CD14-positive monocyte (primary cell): ENCODE measurements at regions not wholly inside any gene's neighbourhood (a gene's known extent, or its start where the extent isn't known, plus 50 kb on each side); places are given as distances from the start of the nearest gene placed in this dataset.

Experiments
- DNase-seq, 3 donors: peaks; one replicate each; pipeline ENCODE4 v3.0.0-alpha.2; 2011 to 2022
- H2AFZ ChIP-seq: 2 replicates; pipeline ENCODE4 v1.6.0; 2012; ENCODE audit warnings: mild to moderate bottlenecking, low read depth, low read length, inconsistent platforms; ENCODE audit not compliant: insufficient read depth, poor library complexity, severe bottlenecking
- H3K27ac ChIP-seq, 2 donors: 1 replicate in 1 of 2; 2 replicates in 1 of 2; pipeline ENCODE4 v1.5.1; 2012 to 2013; ENCODE audit warnings: low read length in 2 of 2, control low read depth in 1 of 2, inconsistent platforms in 1 of 2, low read depth in 1 of 2, mild to moderate bottlenecking in 1 of 2
- H3K27me3 ChIP-seq, 2 donors: one replicate each; pipeline versions ENCODE4 v1.6.0 to v1.6.1; 2011 to 2013; ENCODE audit warnings: low read length in 2 of 2; ENCODE audit not compliant: control insufficient read depth in 2 of 2, insufficient read depth in 2 of 2
- H3K36me3 ChIP-seq, 2 donors: replicated peaks in 1 of 2; 1 replicate in 1 of 2; 2 replicates in 1 of 2; pipeline versions ENCODE4 v1.5.1 to v1.6.1; 2012 to 2013; ENCODE audit warnings: low read length in 2 of 2, control low read depth in 1 of 2, inconsistent platforms in 1 of 2, mild to moderate bottlenecking in 1 of 2; ENCODE audit not compliant: insufficient read depth in 2 of 2, control insufficient read depth in 1 of 2
- H3K4me1 ChIP-seq, 2 donors: 1 replicate in 1 of 2; 2 replicates in 1 of 2; pipeline versions ENCODE4 v1.5.1 to v1.6.1; 2012 to 2013; ENCODE audit warnings: low read length in 2 of 2, control low read depth in 1 of 2, inconsistent platforms in 1 of 2, mild to moderate bottlenecking in 1 of 2, moderate library complexity in 1 of 2; ENCODE audit not compliant: insufficient read depth in 2 of 2, control insufficient read depth in 1 of 2
- H3K4me2 ChIP-seq: replicated peaks from 2 replicates; pipeline ENCODE3; 2012; ENCODE audit warnings: low read length, moderate library complexity, mild to moderate bottlenecking; ENCODE audit not compliant: poor library complexity, severe bottlenecking; ENCODE audit errors: extremely low read depth
- H3K4me3 ChIP-seq, 3 experiments: fragments of 200-600 bp in 1 of 3; sonication (generic) in 1 of 3; replicated peaks in 1 of 3; 1 replicate in 2 of 3; 2 replicates in 1 of 3; pipeline ENCODE4 v1.5.1; 2011 to 2013; ENCODE audit warnings: low read length in 3 of 3, mild to moderate bottlenecking in 3 of 3, control low read depth in 2 of 3, low read depth in 2 of 3, inconsistent platforms in 1 of 3, moderate library complexity in 1 of 3
- H3K79me2 ChIP-seq: 2 replicates; pipeline ENCODE4 v1.6.0; 2012; ENCODE audit warnings: mild to moderate bottlenecking, control low read depth, inconsistent platforms, low read length, moderate library complexity; ENCODE audit not compliant: insufficient read depth
- H3K9ac ChIP-seq: 2 replicates; pipeline ENCODE4 v1.6.0; 2017; ENCODE audit warnings: low read length, mild to moderate bottlenecking; ENCODE audit not compliant: insufficient read depth, poor library complexity, severe bottlenecking
- H3K9me3 ChIP-seq, 2 donors: replicated peaks in 1 of 2; 1 replicate in 1 of 2; 2 replicates in 1 of 2; pipeline versions ENCODE4 v1.5.1 to v1.6.1; 2012 to 2013; ENCODE audit warnings: low read length in 2 of 2, control low read depth in 1 of 2; ENCODE audit not compliant: control insufficient read depth in 1 of 2, insufficient read depth in 1 of 2
- H4K20me1 ChIP-seq: 2 replicates; pipeline ENCODE4 v1.6.0; 2012; ENCODE audit warnings: mild to moderate bottlenecking, low read length, control low read depth, moderate library complexity; ENCODE audit not compliant: insufficient read depth
- H3K27ac Mint-ChIP-seq, 7 donors: one replicate each; pipeline ENCODE4 v1.8.0; 2020; ENCODE audit warnings: mild to moderate bottlenecking in 7 of 7, mixed read lengths in 7 of 7, moderate library complexity in 6 of 7, inconsistent platforms in 2 of 7
- H3K27me3 Mint-ChIP-seq, 3 donors: one replicate each; pipeline ENCODE4 v1.8.0; 2021 to 2022; ENCODE audit warnings: low read depth in 3 of 3, mild to moderate bottlenecking in 3 of 3, mixed read lengths in 3 of 3, moderate library complexity in 3 of 3, inconsistent platforms in 1 of 3
- H3K36me3 Mint-ChIP-seq, 2 donors: one replicate each; pipeline ENCODE4 v1.8.0; 2020; ENCODE audit warnings: mixed read lengths in 2 of 2, inconsistent platforms in 1 of 2, mild to moderate bottlenecking in 1 of 2
- H3K4me1 Mint-ChIP-seq: one replicate; pipeline ENCODE4 v1.8.0; 2020; ENCODE audit warnings: mild to moderate bottlenecking, mixed read lengths
- H3K4me3 Mint-ChIP-seq, 2 donors: one replicate each; pipeline ENCODE4 v1.8.0; 2020; ENCODE audit warnings: mild to moderate bottlenecking in 2 of 2, mixed read lengths in 2 of 2, moderate library complexity in 1 of 2
- H3K9me3 Mint-ChIP-seq, 7 donors: one replicate each; pipeline ENCODE4 v1.8.0; 2020 to 2022; ENCODE audit warnings: mixed read lengths in 7 of 7, mild to moderate bottlenecking in 6 of 7, moderate library complexity in 6 of 7, inconsistent platforms in 2 of 7
- WGBS: methylation state at CpG from one replicate; pipeline ENCODE4 v1.1.5; 2013; ENCODE audit warnings: missing lambda C conversion rate; ENCODE audit not compliant: insufficient coverage; 5-methylcytosine and 5-hydroxymethylcytosine counted together
- intact Hi-C, 2 donors: fragments of 100-400 bp; cut with micrococcal nuclease; formaldehyde crosslinking; loops; one replicate each; pipeline versions ENCODE4 v1.15.0 to v1.15.1; 2023
- TF ChIP-seq, protein P1 (sequence below): fragments of 200-600 bp; IDR thresholded peaks from one replicate; pipeline ENCODE4 v1.8.0; 2022; ENCODE audit warnings: antibody characterized with exemption, mild to moderate bottlenecking

DNA sequence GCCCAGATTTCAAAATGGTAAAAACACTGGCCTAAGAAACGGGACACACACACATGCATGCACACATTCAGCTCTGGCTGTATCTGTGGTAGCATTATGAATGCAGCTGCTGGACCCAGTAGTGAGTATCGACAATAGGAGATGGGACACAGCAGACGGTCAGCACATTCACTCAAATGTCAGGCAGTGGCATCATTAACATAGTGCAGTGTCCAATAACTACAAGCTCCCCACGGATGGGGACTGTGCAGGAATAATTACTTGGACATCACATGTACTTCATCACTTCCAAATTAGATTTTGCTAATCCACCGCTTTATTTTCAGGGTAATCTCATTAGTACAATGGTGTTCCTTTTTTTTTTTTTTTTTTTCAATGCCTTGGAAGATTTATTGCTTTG lies 109.5 kb downstream of the FANCF start:
- Histone ChIP-seq H3K4me3 (no peak overlapping the region), H3K4me1 (no peaks in the 10 kb centered on the region), H3K9me3 (no peaks in the 10 kb centered on the region), H3K4me2 (no peak overlapping the region), H3K27me3 (no peaks in the 10 kb centered on the region), H3K27ac (no peak overlapping the region), H2AFZ (no peak overlapping the region), H3K9ac (no peak overlapping the region), H4K20me1 (no peaks in the 10 kb centered on the region), H3K36me3 (no peaks in the 10 kb centered on the region), H3K79me2 (no peaks in the 10 kb centered on the region)
- Mint-ChIP-seq H3K4me1 (no peaks in the 10 kb centered on the region), H3K36me3 (no peaks in the 10 kb centered on the region), H3K4me3 (no peak overlapping the region), H3K9me3 (peaks cover 0 to 2% (median 0%) of the 10 kb centered on the region in 7 donors), H3K27ac (peak overlapping the region in 1 of 7 donors; percentile 3), H3K27me3 (no peaks in the 10 kb centered on the region)
- intact Hi-C loops: no loop called here
- TF ChIP-seq, protein P1, sequence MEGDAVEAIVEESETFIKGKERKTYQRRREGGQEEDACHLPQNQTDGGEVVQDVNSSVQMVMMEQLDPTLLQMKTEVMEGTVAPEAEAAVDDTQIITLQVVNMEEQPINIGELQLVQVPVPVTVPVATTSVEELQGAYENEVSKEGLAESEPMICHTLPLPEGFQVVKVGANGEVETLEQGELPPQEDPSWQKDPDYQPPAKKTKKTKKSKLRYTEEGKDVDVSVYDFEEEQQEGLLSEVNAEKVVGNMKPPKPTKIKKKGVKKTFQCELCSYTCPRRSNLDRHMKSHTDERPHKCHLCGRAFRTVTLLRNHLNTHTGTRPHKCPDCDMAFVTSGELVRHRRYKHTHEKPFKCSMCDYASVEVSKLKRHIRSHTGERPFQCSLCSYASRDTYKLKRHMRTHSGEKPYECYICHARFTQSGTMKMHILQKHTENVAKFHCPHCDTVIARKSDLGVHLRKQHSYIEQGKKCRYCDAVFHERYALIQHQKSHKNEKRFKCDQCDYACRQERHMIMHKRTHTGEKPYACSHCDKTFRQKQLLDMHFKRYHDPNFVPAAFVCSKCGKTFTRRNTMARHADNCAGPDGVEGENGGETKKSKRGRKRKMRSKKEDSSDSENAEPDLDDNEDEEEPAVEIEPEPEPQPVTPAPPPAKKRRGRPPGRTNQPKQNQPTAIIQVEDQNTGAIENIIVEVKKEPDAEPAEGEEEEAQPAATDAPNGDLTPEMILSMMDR: no peak
- whole genome bisulfite sequencing: 94% methylated on average over 2 of the region's 5 CpGs
- no peak for DNase-seq

DNA sequence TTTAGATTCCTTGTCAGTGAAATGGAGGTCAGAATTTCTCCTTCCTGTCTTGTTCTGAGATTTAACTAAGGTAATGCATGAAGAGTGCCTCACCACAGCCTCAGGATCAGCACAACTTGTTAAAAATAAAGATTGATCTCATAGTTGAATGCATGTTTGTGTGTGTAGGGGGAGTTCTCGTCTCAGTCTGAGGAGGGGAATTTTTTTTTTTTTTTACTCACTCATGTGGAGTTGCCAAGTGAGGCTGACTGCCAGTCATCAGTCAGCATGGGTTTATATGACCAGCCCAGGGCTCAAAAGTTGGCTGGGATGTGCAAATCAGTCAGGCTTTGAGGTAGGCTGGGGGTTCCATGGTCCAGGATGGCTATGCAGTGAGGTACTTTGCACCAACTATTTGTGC lies 113.2 kb downstream of the FANCF start:
- Histone ChIP-seq H3K27me3 (no peaks in the 10 kb centered on the region), H3K27ac (no peak overlapping the region), H3K4me2 (no peak overlapping the region), H4K20me1 (no peaks in the 10 kb centered on the region), H3K36me3 (no peaks in the 10 kb centered on the region), H3K9me3 (no peaks in the 10 kb centered on the region), H3K4me1 (no peaks in the 10 kb centered on the region), H3K79me2 (no peaks in the 10 kb centered on the region), H3K4me3 (no peak overlapping the region), H2AFZ (no peak overlapping the region), H3K9ac (no peak overlapping the region)
- DNase-seq: no peak
- no peaks in the 10 kb centered on the region for H3K4me1 Mint-ChIP-seq
- no peaks in the 10 kb centered on the region for H3K36me3 Mint-ChIP-seq
- no peak overlapping the region for H3K27ac Mint-ChIP-seq
- 60% methylated on average over 1 of the region's 1 CpG for WGBS
- H3K27me3 Mint-ChIP-seq: peaks cover 0 to 2% (median 0%) of the 10 kb centered on the region in 3 donors
- intact Hi-C loops: no loop called here
- H3K4me3 Mint-ChIP-seq: no peak overlapping the region
- TF ChIP-seq, protein P1: no peak
- H3K9me3 Mint-ChIP-seq: peaks cover 0 to 2% (median 0%) of the 10 kb centered on the region in 7 donors
